Thyroid gland (tissue), 4 donors: ENCODE measurements at regions not wholly inside any gene's neighbourhood (a gene's known extent, or its start where the extent isn't known, plus 50 kb on each side); places are given as distances from the start of the nearest gene placed in this dataset.

ENCODE experiments used
- POLR2A ChIP-seq, 2 donors: fragments of 450-650 bp; IDR thresholded peaks; one replicate each; pipeline ENCODE4 v1.6.1; 2017; ENCODE audit warnings: antibody characterized with exemption in 2 of 2, mild to moderate bottlenecking in 2 of 2, moderate library complexity in 1 of 2
- TF ChIP-seq, protein P1 (sequence below), 6 experiments: fragments of 200-600 bp in 3 of 6; fragments of 450-650 bp in 3 of 6; sonication (generic) in 3 of 6; IDR thresholded peaks; one replicate each; pipeline ENCODE4 v1.5.1; 2016 to 2019; ENCODE audit warnings: antibody characterized with exemption in 6 of 6, mild to moderate bottlenecking in 2 of 6, inconsistent platforms in 1 of 6, moderate library complexity in 1 of 6

DNA sequence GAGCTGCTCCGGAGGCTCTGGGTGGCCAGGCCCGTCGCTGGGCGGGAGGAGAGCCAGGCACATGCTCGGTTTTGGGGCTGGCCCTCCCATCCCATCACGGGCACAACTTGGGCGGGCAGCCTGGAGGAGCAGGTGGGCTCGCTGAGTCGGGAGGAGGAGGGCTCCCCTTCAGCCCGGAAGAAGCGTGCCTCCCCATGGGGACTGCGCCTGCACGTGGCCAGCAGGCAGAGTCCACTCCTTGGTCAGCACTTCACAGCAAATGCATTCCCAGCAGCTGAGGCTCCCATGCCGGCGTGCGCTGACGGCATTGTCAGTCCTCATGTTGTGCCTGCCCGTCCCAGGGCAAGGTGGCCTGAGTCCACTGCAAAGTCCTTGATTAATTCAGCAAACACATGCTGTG is 1281.7 kb downstream of the BRD1 start:
- TF ChIP-seq, protein P1, sequence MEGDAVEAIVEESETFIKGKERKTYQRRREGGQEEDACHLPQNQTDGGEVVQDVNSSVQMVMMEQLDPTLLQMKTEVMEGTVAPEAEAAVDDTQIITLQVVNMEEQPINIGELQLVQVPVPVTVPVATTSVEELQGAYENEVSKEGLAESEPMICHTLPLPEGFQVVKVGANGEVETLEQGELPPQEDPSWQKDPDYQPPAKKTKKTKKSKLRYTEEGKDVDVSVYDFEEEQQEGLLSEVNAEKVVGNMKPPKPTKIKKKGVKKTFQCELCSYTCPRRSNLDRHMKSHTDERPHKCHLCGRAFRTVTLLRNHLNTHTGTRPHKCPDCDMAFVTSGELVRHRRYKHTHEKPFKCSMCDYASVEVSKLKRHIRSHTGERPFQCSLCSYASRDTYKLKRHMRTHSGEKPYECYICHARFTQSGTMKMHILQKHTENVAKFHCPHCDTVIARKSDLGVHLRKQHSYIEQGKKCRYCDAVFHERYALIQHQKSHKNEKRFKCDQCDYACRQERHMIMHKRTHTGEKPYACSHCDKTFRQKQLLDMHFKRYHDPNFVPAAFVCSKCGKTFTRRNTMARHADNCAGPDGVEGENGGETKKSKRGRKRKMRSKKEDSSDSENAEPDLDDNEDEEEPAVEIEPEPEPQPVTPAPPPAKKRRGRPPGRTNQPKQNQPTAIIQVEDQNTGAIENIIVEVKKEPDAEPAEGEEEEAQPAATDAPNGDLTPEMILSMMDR (IDR thresholded peaks at IDR 0.05): no peak
- TF ChIP-seq POLR2A (IDR thresholded peaks at IDR 0.05): no peak
